ENCODE measurements at regions not wholly inside any gene's neighbourhood (a gene's known extent, or its start where the extent isn't known, plus 50 kb on each side); places are given as distances from the start of the nearest gene placed in this dataset.

DNA sequence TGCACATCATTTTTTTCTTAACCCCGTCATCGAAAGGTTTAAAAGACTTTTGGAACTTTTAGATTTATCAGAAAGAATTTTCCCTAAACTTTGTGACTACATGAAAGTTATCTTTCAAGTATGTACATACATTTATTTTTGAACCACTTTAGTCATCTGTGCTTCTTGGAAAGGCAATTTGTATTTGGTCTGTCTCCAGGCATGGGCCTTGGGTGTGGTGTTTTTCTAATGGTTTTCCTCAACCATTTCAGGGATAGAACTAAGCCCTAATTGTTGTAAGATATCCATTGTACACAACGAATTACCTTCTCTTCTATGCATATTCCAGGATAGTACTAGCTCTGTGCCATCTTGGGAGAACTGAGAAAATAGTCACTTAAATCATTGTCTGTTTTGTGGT lies 191.5 kb upstream of the RPL34 start:
- no peak overlapping the region for H3K27ac ChIP-seq
- H3K9me3 ChIP-seq, result no peaks in the 10 kb centered on the region
- H3K36me3 ChIP-seq, result no peaks in the 10 kb centered on the region
- no peak for DNase-seq (ENCODE audit: low spot score)
- no peaks in the 10 kb centered on the region for H3K4me1 ChIP-seq
- H3K4me3 ChIP-seq, result no peak overlapping the region
- TF ChIP-seq, protein P1, sequence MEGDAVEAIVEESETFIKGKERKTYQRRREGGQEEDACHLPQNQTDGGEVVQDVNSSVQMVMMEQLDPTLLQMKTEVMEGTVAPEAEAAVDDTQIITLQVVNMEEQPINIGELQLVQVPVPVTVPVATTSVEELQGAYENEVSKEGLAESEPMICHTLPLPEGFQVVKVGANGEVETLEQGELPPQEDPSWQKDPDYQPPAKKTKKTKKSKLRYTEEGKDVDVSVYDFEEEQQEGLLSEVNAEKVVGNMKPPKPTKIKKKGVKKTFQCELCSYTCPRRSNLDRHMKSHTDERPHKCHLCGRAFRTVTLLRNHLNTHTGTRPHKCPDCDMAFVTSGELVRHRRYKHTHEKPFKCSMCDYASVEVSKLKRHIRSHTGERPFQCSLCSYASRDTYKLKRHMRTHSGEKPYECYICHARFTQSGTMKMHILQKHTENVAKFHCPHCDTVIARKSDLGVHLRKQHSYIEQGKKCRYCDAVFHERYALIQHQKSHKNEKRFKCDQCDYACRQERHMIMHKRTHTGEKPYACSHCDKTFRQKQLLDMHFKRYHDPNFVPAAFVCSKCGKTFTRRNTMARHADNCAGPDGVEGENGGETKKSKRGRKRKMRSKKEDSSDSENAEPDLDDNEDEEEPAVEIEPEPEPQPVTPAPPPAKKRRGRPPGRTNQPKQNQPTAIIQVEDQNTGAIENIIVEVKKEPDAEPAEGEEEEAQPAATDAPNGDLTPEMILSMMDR (IDR thresholded peaks at IDR 0.05), result no peak
- H3K27me3 ChIP-seq, result no peaks in the 10 kb centered on the region

DNA sequence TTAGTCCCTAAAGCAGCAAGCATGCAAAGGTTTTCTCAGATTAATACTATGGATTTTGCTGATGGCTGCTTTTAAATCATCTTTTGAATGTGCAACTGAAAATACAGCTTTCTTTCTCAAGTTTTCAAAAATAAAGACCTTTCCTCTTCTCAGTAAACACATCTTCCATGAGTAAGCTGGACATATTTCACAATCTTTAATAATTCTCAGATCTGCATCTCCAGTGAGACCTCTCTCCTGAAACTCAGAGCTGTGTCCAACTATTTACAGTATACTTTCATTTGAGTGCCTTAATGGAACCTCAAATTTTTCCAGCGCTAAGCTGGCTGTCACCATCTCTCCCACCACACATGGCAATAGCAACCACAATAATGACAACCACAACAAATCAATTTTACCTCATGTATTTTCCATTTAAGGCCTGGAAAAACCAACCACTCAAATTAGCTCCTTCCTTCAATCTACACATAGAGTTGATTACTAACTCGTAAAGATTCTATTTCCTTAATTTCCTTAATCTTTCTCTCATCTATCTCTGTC lies 192.4 kb upstream of the RPL34 start:
- H3K27me3 ChIP-seq, result no peaks in the 10 kb centered on the region
- H3K27ac ChIP-seq, result no peak overlapping the region
- no peaks in the 10 kb centered on the region for H3K4me1 ChIP-seq
- no peak overlapping the region for H3K4me3 ChIP-seq
- no peak for DNase-seq (ENCODE audit: low spot score)
- TF ChIP-seq, protein P1 (IDR thresholded peaks at IDR 0.05), result no peak
- H3K36me3 ChIP-seq, result no peaks in the 10 kb centered on the region
- H3K9me3 ChIP-seq, result no peaks in the 10 kb centered on the region

DNA sequence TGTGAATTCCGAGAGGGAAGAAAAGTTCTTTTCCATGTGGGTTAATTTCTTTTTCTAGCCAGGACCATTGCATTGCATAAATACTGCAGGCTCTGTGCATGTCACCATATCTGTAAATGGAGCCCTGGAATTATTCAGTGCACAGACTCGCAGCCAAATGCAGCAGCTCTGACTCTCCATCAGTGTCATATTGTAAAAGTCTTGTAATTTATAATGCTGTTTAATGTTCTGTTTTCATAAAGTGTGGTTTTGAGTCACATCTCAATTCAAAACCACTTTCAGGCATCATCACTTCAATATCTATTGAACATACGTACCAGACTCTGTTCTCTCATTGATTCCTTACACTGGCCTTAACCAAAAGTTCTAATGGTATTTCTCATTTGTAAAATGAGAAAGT lies 193.9 kb upstream of the RPL34 start:
- H3K36me3 ChIP-seq, result no peaks in the 10 kb centered on the region
- H3K27ac ChIP-seq, result no peak overlapping the region
- no peak overlapping the region for H3K4me3 ChIP-seq
- DNase-seq (ENCODE audit: low spot score), result no peak
- no peaks in the 10 kb centered on the region for H3K4me1 ChIP-seq
- no peaks in the 10 kb centered on the region for H3K9me3 ChIP-seq
- TF ChIP-seq, protein P1 (IDR thresholded peaks at IDR 0.05), result no peak
- no peaks in the 10 kb centered on the region for H3K27me3 ChIP-seq

DNA sequence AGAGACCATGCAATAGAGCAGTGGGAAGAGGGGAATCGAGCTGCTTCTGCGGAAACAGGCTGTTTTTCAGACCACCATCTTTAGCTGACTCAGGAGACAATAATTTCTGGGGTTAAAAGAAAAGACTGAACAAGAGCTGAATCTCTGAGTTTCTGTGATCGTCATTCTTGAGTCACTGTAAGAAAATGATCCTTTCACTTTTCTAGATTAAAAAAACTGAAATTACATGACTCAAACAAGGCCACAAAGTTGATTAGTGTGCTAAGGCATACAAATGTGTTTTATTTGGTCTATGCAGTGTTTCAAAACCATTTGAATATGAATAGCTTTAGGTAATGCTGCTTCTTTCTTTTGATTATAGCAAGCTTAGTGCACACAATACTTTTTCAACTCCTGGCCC lies 194.4 kb upstream of the RPL34 start:
- Histone ChIP-seq H3K4me1 (no peaks in the 10 kb centered on the region), H3K27ac (no peak overlapping the region), H3K27me3 (no peaks in the 10 kb centered on the region), H3K9me3 (no peaks in the 10 kb centered on the region), H3K36me3 (no peaks in the 10 kb centered on the region), H3K4me3 (no peak overlapping the region)
- no peak for DNase-seq (ENCODE audit: low spot score)
- TF ChIP-seq, protein P1 (IDR thresholded peaks at IDR 0.05), result no peak

DNA sequence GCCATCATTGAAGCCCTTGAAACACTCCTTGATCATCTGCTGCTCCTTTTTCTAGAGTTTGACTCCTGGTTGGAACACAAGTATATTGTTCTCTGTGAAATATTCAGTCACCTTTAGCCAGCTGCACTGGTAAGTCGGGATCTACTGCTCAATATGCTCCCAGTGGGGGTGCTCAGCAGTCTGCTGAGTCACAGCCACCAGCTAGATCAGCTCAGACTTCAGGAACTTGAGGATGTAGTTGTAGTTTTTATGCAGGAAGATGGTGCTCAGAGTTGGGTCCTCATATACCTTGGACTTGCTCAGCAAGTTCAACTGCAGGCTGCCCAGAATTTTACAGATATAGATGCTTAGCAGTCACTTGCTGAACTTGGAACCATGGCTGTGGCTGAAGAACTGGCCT lies 202.5 kb upstream of the RPL34 start:
- TF ChIP-seq, protein P1 (IDR thresholded peaks at IDR 0.05), result no peak
- Histone ChIP-seq H3K4me3 (no peak overlapping the region), H3K27me3 (no peaks in the 10 kb centered on the region), H3K4me1 (no peaks in the 10 kb centered on the region), H3K27ac (no peak overlapping the region), H3K36me3 (no peaks in the 10 kb centered on the region), H3K9me3 (no peaks in the 10 kb centered on the region)
- DNase-seq (ENCODE audit: low spot score), result no peak

DNA sequence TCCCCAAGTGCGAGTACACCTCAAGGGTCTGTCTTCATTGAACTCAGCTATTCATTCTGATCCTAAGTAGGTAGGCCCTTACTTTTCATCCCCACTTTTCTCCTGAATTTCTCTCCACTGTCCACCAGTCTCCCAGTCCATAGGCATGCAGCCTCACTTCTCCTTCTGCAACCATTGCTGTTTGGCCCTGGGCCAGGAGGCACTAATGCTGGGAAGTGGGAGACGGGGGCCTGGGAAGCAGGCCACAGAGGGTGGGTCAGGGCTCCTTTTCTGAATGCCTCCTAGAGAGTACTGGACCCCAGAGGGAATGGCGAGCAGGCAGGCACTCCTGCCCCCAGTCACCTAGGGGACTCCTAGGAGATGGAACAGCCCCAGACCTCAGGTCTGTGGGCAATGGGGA lies 203.5 kb upstream of the RPL34 start:
- no peaks in the 10 kb centered on the region for H3K4me1 ChIP-seq
- H3K9me3 ChIP-seq, result no peaks in the 10 kb centered on the region
- DNase-seq (ENCODE audit: low spot score), result no peak
- TF ChIP-seq, protein P1 (IDR thresholded peaks at IDR 0.05), result no peak
- no peak overlapping the region for H3K27ac ChIP-seq
- H3K27me3 ChIP-seq, result no peaks in the 10 kb centered on the region
- no peaks in the 10 kb centered on the region for H3K36me3 ChIP-seq
- H3K4me3 ChIP-seq, result no peak overlapping the region

Measured in right atrium auricular region (tissue), 2 donors.